ENCODE measurements at regions not wholly inside any gene's neighbourhood (a gene's known extent, or its start where the extent isn't known, plus 50 kb on each side); places are given as distances from the start of the nearest gene placed in this dataset.

GRCh38 chr3:193780810-193781478 lies 187.9 kb downstream of the OPA1 start:
- Histone ChIP-seq H3K27ac (ENCODE audit: low read depth, low read length) (no peak overlapping the region), H3K4me3 (ENCODE audit: low read depth in 1 of 2, low read length in 2 of 2) (no peak overlapping the region), H3K9ac (ENCODE audit: low read length) (no peak overlapping the region), H3K36me3 (ENCODE audit: insufficient read depth, low read length) (no peaks in the 10 kb centered on the region), H3K27me3 (ENCODE audit: control insufficient read depth in 1 of 2, insufficient read depth in 2 of 2, low read length in 2 of 2) (peaks cover 0 to 14% of the 10 kb centered on the region in 2 donors), H3K4me1 (ENCODE audit: insufficient read depth, low read length) (peaks cover 13% of the 10 kb centered on the region), H3K9me3 (ENCODE audit: low read length) (no peaks in the 10 kb centered on the region)

- Histone ChIP-seq H3K27ac (ENCODE audit: low read depth, low read length) (no peak overlapping the region), H3K27me3 (ENCODE audit: control insufficient read depth in 1 of 2, insufficient read depth in 2 of 2, low read length in 2 of 2) (peaks cover 0 to 9% of the 10 kb centered on the region in 2 donors)
These were observed 189.3 kb downstream of the OPA1 start for GRCh38 chr3:193782276-193782647.

GRCh38 chr3:193782747-193783146 lies 189.7 kb downstream of the OPA1 start:
- H3K9me3 ChIP-seq (ENCODE audit: low read length): no peaks in the 10 kb centered on the region
- peaks cover 0 to 5% of the 10 kb centered on the region in 2 donors for H3K27me3 ChIP-seq (ENCODE audit: control insufficient read depth in 1 of 2, insufficient read depth in 2 of 2, low read length in 2 of 2)
- no peak overlapping the region for H3K27ac ChIP-seq (ENCODE audit: low read depth, low read length)
- no peak overlapping the region for H3K4me3 ChIP-seq (ENCODE audit: low read depth in 1 of 2, low read length in 2 of 2)
- H3K36me3 ChIP-seq (ENCODE audit: insufficient read depth, low read length): no peaks in the 10 kb centered on the region
- peaks cover 14% of the 10 kb centered on the region for H3K4me1 ChIP-seq (ENCODE audit: insufficient read depth, low read length)
- H3K9ac ChIP-seq (ENCODE audit: low read length): no peak overlapping the region

More at GRCh38 chr3:193782276-193782647, 189.3 kb downstream of the OPA1 start:
- Histone ChIP-seq H3K9ac (ENCODE audit: low read length) (no peak overlapping the region), H3K4me1 (ENCODE audit: insufficient read depth, low read length) (peaks cover 13% of the 10 kb centered on the region), H3K36me3 (ENCODE audit: insufficient read depth, low read length) (no peaks in the 10 kb centered on the region), H3K4me3 (ENCODE audit: low read depth in 1 of 2, low read length in 2 of 2) (no peak overlapping the region), H3K9me3 (ENCODE audit: low read length) (no peaks in the 10 kb centered on the region)

- Histone ChIP-seq H3K4me3 (ENCODE audit: low read depth in 1 of 2, low read length in 2 of 2) (no peak overlapping the region), H3K36me3 (ENCODE audit: insufficient read depth, low read length) (no peaks in the 10 kb centered on the region), H3K27me3 (ENCODE audit: control insufficient read depth in 1 of 2, insufficient read depth in 2 of 2, low read length in 2 of 2) (peaks cover 0 to 5% of the 10 kb centered on the region in 2 donors), H3K9me3 (ENCODE audit: low read length) (no peaks in the 10 kb centered on the region), H3K9ac (ENCODE audit: low read length) (no peak overlapping the region), H3K4me1 (ENCODE audit: insufficient read depth, low read length) (peaks cover 20% of the 10 kb centered on the region), H3K27ac (ENCODE audit: low read depth, low read length) (no peak overlapping the region)
These were observed 190.3 kb downstream of the OPA1 start for GRCh38 chr3:193783166-193783896.

- no peak overlapping the region for H3K27ac ChIP-seq (ENCODE audit: low read depth, low read length)
- no peak overlapping the region for H3K4me3 ChIP-seq (ENCODE audit: low read depth in 1 of 2, low read length in 2 of 2)
- H3K9me3 ChIP-seq (ENCODE audit: low read length): no peaks in the 10 kb centered on the region
- H3K36me3 ChIP-seq (ENCODE audit: insufficient read depth, low read length): no peaks in the 10 kb centered on the region
- no peaks in the 10 kb centered on the region for H3K27me3 ChIP-seq (ENCODE audit: control insufficient read depth in 1 of 2, insufficient read depth in 2 of 2, low read length in 2 of 2)
- H3K9ac ChIP-seq (ENCODE audit: low read length): no peak overlapping the region
- peaks cover 21% of the 10 kb centered on the region for H3K4me1 ChIP-seq (ENCODE audit: insufficient read depth, low read length)
These were observed 191.8 kb downstream of the OPA1 start for GRCh38 chr3:193784822-193785221.

GRCh38 chr3:193787496-193787870 lies 194.5 kb downstream of the OPA1 start:
- H3K4me1 ChIP-seq (ENCODE audit: insufficient read depth, low read length): peaks cover 8% of the 10 kb centered on the region
- H3K9ac ChIP-seq (ENCODE audit: low read length): no peak overlapping the region
- H3K9me3 ChIP-seq (ENCODE audit: low read length): no peaks in the 10 kb centered on the region
- no peak overlapping the region for H3K4me3 ChIP-seq (ENCODE audit: low read depth in 1 of 2, low read length in 2 of 2)
- no peak overlapping the region for H3K27ac ChIP-seq (ENCODE audit: low read depth, low read length)
- H3K27me3 ChIP-seq (ENCODE audit: control insufficient read depth in 1 of 2, insufficient read depth in 2 of 2, low read length in 2 of 2): no peaks in the 10 kb centered on the region
- no peaks in the 10 kb centered on the region for H3K36me3 ChIP-seq (ENCODE audit: insufficient read depth, low read length)

- no peak overlapping the region for H3K27ac ChIP-seq (ENCODE audit: low read depth, low read length)
- no peaks in the 10 kb centered on the region for H3K36me3 ChIP-seq (ENCODE audit: insufficient read depth, low read length)
- peaks cover 8% of the 10 kb centered on the region for H3K4me1 ChIP-seq (ENCODE audit: insufficient read depth, low read length)
- no peaks in the 10 kb centered on the region for H3K27me3 ChIP-seq (ENCODE audit: control insufficient read depth in 1 of 2, insufficient read depth in 2 of 2, low read length in 2 of 2)
- no peaks in the 10 kb centered on the region for H3K9me3 ChIP-seq (ENCODE audit: low read length)
- H3K9ac ChIP-seq (ENCODE audit: low read length): no peak overlapping the region
- H3K4me3 ChIP-seq (ENCODE audit: low read depth in 1 of 2, low read length in 2 of 2): no peak overlapping the region
These were observed 195.4 kb downstream of the OPA1 start for GRCh38 chr3:193788189-193788991.

- no peak overlapping the region for H3K9ac ChIP-seq (ENCODE audit: low read length)
- no peaks in the 10 kb centered on the region for H3K27me3 ChIP-seq (ENCODE audit: control insufficient read depth in 1 of 2, insufficient read depth in 2 of 2, low read length in 2 of 2)
- no peak overlapping the region for H3K27ac ChIP-seq (ENCODE audit: low read depth, low read length)
- peaks cover 8% of the 10 kb centered on the region for H3K4me1 ChIP-seq (ENCODE audit: insufficient read depth, low read length)
- H3K4me3 ChIP-seq (ENCODE audit: low read depth in 1 of 2, low read length in 2 of 2): no peak overlapping the region
- H3K36me3 ChIP-seq (ENCODE audit: insufficient read depth, low read length): no peaks in the 10 kb centered on the region
- H3K9me3 ChIP-seq (ENCODE audit: low read length): no peaks in the 10 kb centered on the region
These were observed 196.4 kb downstream of the OPA1 start for GRCh38 chr3:193789455-193789854.

GRCh38 chr3:193790086-193790990 lies 197.3 kb downstream of the OPA1 start:
- Histone ChIP-seq H3K9me3 (ENCODE audit: low read length) (no peaks in the 10 kb centered on the region), H3K4me1 (ENCODE audit: insufficient read depth, low read length) (peaks cover 8% of the 10 kb centered on the region), H3K9ac (ENCODE audit: low read length) (no peak overlapping the region), H3K4me3 (ENCODE audit: low read depth in 1 of 2, low read length in 2 of 2) (no peak overlapping the region), H3K36me3 (ENCODE audit: insufficient read depth, low read length) (no peaks in the 10 kb centered on the region), H3K27me3 (ENCODE audit: control insufficient read depth in 1 of 2, insufficient read depth in 2 of 2, low read length in 2 of 2) (no peaks in the 10 kb centered on the region), H3K27ac (ENCODE audit: low read depth, low read length) (no peak overlapping the region)

GRCh38 chr3:193791041-193792032 lies 198.3 kb downstream of the OPA1 start:
- Histone ChIP-seq H3K36me3 (ENCODE audit: insufficient read depth, low read length) (no peaks in the 10 kb centered on the region), H3K27me3 (ENCODE audit: control insufficient read depth in 1 of 2, insufficient read depth in 2 of 2, low read length in 2 of 2) (no peaks in the 10 kb centered on the region), H3K27ac (ENCODE audit: low read depth, low read length) (no peak overlapping the region), H3K4me1 (ENCODE audit: insufficient read depth, low read length) (peaks cover 8% of the 10 kb centered on the region), H3K9ac (ENCODE audit: low read length) (no peak overlapping the region), H3K4me3 (ENCODE audit: low read depth in 1 of 2, low read length in 2 of 2) (no peak overlapping the region), H3K9me3 (ENCODE audit: low read length) (no peaks in the 10 kb centered on the region)
